ENCODE measurements at regions not wholly inside any gene's neighbourhood (a gene's known extent, or its start where the extent isn't known, plus 50 kb on each side); places are given as distances from the start of the nearest gene placed in this dataset.

GRCh38 chr3:18898911-18899310 lies 249.4 kb upstream of the KCNH8 start:
- TF ChIP-seq CTCF (IDR thresholded peaks at IDR 0.05) (no peak), POLR2A (IDR thresholded peaks at IDR 0.05) (no peak)

Measured in sigmoid colon (tissue), 3 donors.